HFF-Myc (cell line): ENCODE measurements at regions not wholly inside any gene's neighbourhood (a gene's known extent, or its start where the extent isn't known, plus 50 kb on each side); places are given as distances from the start of the nearest gene placed in this dataset.

Experiments used
- DNase-seq: peaks from one replicate; pipeline ENCODE4 v3.0.0-alpha.2; 2011; ENCODE audit warnings: low read depth; ENCODE audit errors: extremely low read depth
- H3K4me3 ChIP-seq: replicated peaks from 2 replicates; pipeline ENCODE4 v1.5.1; 2011; ENCODE audit warnings: low read depth, mild to moderate bottlenecking, control low read depth, low read length
- TF ChIP-seq, protein P1 (sequence below): IDR thresholded peaks from 2 replicates; pipeline ENCODE4 v1.5.1; 2012; ENCODE audit warnings: mild to moderate bottlenecking, low read depth, low read length, control low read depth; ENCODE audit errors: missing control alignments

DNA sequence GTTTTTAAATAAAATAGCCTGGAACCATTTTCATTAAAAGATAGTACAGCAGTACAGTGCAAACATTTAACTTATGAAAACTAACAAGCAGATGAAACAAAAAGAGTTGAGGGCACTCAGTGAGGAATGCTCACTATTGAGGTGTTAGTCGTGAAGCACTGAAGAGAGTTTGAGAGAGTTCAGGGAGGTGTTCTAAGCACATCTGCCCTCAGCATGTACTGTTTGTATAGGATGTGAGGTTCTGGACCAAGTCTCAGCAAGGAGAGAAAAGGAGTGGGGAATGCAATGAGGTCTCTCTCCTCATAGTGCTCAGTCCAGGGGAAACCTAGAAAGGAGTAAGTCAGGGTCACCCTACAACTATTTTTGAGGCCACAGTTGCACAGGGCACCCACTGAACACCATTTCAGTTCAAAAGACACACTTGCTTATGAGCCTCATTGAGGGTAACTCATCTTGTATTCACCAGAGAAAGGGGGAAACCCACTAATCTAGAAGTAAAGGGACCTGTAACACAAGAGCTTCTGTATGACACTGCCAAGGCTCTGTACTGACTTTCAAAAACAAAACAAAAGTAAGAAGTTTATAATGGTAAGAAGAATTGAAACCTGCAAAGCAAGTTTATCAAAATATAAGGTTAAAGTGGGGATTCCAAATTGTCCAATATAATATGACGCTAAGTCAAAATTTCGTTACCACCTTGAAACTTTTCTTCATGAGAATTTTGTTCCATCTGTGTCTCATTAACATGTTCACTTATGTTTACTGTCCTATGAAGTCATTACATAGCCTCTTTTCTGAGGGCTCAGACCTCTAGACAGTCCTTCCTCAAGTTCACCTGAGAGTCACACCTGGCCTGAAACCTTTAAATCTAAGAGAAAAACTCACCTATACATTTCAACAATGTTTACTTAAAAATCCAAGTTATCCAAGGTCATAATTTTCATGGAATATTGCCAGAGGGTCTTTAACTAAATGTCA lies 275.3 kb downstream of the ETS1 start:
- no peak overlapping the region for H3K4me3 ChIP-seq
- TF ChIP-seq, protein P1, sequence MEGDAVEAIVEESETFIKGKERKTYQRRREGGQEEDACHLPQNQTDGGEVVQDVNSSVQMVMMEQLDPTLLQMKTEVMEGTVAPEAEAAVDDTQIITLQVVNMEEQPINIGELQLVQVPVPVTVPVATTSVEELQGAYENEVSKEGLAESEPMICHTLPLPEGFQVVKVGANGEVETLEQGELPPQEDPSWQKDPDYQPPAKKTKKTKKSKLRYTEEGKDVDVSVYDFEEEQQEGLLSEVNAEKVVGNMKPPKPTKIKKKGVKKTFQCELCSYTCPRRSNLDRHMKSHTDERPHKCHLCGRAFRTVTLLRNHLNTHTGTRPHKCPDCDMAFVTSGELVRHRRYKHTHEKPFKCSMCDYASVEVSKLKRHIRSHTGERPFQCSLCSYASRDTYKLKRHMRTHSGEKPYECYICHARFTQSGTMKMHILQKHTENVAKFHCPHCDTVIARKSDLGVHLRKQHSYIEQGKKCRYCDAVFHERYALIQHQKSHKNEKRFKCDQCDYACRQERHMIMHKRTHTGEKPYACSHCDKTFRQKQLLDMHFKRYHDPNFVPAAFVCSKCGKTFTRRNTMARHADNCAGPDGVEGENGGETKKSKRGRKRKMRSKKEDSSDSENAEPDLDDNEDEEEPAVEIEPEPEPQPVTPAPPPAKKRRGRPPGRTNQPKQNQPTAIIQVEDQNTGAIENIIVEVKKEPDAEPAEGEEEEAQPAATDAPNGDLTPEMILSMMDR = no peak
- DNase-seq = no peak

GRCh38 chr11:128310676-128311445 lies 276.5 kb downstream of the ETS1 start:
- DNase-seq = no peak
- no peak overlapping the region for H3K4me3 ChIP-seq
- TF ChIP-seq, protein P1 = no peak

DNA sequence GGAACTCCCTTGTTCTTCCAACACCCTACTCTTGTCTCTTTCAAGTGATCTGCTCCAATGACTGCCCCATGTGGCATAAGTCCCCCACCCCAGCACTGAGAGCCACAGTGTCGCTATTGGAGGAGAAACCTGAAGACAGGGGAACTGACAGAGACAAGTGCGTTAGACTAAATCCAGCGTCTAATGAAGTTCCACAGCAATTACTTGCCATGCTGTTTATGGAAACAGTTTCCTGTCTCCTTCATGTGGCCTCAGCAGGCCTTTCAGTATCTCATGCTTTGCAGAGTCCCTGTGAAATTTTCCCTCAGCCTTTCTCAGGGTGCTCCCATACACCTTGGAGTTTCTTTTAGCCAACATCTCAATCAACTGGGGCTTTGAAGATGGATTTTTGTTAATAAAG lies 277.4 kb downstream of the ETS1 start:
- TF ChIP-seq, protein P1 = no peak
- DNase-seq = no peak
- no peak overlapping the region for H3K4me3 ChIP-seq

- DNase-seq = no peak
- H3K4me3 ChIP-seq = no peak overlapping the region
- TF ChIP-seq, protein P1 = no peak
Observed at GRCh38 chr11:128308794-128309193, 278.6 kb downstream of the ETS1 start.

- H3K4me3 ChIP-seq = no peak overlapping the region
- TF ChIP-seq, protein P1 = no peak
- DNase-seq = no peak
Observed at GRCh38 chr11:128305588-128305987, 281.8 kb downstream of the ETS1 start.

DNA sequence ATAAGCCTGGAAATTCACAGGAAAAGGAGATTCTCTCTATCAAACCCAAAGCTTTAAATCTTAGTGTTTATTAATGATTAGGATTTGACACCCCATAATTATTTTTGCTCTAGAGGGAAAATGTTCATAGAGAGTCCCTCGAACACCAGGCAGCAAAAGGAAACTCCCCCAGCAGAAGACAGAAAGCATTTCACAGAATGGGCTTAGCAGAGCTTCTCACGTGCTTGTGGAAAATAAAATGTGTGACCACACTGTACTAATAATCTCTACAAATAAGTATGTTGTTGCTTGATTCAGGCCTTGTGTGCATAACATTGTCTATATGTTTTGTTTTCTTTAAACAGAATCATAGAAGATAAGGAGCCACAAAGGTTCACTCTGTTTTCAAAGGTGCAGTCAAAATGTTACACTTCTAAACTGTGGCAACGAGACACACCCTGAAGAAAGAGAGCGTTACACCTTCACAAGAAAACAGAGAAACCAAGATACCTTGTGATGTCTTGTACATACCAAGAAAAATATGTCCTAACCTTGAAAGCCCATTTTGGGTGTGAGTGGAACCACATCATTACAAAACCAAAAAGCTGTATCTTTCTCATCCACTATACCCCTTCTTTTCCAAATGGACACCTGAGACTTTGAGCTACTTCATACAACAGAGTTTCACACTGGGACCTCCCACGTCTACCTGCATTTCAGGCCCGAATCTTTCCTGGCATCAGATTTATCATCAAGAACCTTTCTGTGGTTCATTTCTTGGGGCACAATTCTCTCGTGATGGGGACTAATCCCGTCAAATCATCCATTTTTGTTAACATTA lies 282.5 kb downstream of the ETS1 start:
- no peak for DNase-seq
- no peak overlapping the region for H3K4me3 ChIP-seq
- TF ChIP-seq, protein P1 = no peak
